ENCODE measurements at regions not wholly inside any gene's neighbourhood (a gene's known extent, or its start where the extent isn't known, plus 50 kb on each side); places are given as distances from the start of the nearest gene placed in this dataset.

DNA sequence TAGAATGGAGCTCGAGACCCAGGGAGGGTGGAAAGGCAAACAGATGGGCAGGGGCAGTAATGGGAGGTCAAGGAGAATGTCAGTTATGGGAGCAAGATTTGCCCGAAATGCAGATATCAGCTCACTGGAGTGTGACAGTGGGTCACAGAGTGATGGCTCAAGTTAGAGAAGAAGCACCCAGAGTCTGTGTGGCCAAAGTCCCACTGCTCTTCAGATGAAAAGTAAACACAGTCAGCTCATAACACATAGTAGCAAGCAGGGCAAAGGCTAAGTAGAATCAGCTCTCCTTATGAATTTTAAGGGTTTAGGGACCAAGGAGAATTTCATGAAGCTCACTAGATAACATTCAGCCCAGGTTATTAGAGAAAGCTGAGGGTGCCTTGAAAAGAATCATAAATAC lies 264.9 kb upstream of the MON1B start:
- DNase-seq = no peak

DNA sequence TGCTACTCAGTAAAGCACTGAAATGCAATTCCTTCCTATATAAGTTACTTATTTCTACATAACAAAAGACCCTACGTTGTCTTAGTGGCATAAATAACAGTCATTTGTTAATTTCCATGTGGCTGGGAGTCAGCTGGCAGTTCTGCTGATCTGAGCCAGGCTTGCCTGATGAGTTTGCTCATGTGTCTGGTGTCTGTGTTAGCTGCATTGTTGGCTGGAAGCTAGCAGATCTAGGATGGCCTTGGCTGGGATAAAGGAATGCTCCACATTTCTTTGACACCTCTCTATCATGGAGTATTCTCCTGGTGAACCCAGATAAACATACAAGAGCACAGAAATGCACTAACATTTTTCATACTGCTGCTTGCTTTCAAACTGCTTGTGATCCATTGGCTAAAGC lies 264.4 kb upstream of the MON1B start:
- no peak for DNase-seq

DNA sequence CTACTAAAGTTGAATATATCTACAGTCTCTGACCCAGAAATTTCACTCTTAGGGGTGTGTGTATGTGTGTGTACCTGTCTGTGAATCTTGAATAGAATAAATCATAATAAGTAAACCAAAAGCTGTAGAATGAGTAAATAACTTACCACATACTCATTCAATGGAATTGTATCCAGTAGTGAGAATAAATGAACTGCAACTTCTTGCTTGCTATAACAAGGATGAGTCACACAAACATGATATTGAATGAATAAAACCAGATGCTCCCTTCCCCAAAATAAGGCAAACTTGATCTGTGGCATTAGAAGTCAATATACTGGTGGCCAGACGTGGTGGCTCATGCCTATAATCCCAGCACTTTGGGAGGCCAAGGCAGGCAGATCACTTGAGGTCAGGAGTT lies 259.8 kb upstream of the MON1B start:
- DNase-seq = no peak

DNA sequence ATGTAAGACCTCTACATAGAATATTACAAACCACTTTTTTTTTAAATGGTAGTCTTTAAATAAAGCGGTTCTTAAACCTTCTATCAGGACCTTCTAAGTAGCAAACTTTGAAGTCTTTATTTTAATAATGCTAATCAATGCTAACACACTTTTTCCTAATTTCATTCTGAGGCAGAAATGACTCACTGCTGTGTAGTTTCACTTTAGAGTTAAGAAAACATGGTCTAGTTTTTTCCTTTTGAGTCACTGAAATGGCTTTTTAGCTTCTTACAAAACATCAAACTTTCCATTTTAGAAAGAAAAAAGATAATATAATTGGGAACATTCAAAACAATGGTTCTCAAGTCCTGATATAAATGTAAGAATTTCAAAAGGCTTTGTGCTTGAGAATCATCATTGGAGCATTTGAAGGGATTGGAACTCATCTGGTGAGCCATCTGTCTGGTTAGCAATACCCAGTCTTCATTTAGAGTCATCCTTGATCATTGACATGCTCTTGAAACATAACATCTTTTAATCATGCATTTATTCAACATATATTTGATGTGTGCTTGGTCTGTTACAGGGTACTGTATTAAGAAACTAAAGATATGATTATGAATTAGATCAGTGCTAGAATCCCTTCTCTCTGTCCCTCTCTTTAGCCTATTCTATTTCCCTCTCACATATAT lies 258.3 kb upstream of the MON1B start:
- DNase-seq = no peak

DNA sequence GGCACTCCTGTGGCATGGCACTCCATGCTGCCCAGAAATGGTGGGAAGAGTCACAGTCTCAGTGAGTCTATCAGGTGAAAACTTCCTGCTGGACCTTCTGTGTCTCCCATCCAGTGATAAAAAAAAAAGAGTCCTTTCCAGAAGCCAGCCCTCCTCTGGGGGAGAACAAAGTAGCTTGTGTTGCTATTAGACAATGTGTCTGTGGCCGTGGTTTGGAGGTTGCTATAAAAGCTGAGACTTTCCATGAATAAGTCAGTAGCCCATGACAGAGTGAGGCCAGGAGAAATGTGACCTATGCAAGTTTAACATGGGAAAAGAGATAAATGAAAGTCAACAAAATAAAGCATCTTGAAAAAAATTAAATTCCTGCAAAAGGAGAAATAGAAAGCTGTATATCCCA lies 250.7 kb upstream of the MON1B start:
- no peak for DNase-seq

DNA sequence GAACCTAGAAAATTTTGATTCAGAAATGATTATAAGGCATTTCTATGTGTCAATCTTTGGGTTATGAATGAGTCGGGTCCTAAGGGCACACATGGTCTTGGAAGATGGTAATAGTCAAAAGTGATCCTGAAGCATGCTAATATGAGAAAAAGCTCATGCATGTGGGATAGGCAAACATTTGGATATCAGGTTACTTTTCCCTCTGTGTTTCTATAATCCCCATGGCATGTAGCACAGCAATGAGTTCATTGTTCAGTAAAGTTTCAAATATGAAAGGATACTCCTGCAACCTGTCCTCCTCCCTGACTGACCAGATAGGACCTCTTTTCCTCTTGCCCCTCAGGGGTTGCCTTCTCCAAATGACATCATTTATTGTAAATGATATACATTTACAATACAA lies 249.9 kb upstream of the MON1B start:
- DNase-seq = no peak

DNA sequence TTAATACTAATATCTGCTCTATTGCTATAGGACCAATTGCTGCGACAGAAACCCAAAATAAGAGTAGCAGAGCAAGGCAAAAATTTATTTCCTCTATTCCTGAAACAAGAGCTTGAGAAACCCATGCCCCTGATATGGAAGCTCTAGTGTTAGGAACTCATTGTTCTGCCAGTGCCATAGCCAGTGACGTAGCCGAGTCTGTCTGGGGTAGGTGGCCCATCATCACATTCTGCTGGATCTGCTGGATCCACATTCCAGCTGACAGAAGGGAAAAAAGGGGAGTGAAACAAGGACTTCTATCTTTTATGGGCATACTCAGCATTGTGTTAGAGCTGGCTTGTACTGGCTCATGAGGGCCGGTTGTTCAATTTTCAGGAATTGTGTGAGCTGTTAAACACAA lies 248.9 kb upstream of the MON1B start:
- DNase-seq = no peak

DNA sequence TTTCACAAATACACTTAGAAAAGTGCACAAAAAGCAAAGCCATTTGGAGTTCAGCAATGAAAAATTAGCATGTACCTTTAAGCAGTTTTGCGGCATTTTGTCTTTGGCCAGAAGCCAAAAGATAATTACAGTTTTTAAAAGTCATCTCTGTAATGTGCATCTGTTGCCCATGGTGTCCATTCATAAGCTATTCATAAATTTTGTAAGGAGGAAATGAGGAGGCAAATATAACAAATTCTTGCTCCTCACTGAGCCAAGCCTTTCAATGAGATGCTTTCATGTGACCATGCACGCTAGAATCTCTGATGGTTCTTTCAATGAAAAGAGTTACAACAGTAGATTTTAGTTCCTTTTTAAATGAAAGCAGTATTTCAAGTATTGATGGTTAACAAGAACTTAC lies 247.1 kb upstream of the MON1B start:
- DNase-seq = no peak

DNA sequence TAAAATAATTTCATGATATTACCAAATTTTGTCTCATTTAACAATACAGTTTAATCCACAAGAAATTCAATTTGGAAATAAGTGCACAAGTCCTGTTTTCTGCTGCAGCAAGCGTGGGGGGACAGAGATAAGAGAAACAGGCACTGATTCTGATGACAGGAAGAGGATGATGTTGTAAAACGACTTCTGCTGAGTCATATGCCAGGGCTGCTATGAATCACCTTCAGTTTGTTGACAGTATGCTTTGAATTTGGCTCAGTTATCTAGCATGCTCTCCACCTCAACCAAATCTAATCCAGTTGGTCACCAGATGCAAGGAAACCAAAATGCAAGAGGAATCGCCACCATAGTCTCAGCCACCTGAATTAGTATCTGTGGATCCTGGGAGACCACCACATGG lies 244.1 kb upstream of the MON1B start:
- no peak for DNase-seq

DNA sequence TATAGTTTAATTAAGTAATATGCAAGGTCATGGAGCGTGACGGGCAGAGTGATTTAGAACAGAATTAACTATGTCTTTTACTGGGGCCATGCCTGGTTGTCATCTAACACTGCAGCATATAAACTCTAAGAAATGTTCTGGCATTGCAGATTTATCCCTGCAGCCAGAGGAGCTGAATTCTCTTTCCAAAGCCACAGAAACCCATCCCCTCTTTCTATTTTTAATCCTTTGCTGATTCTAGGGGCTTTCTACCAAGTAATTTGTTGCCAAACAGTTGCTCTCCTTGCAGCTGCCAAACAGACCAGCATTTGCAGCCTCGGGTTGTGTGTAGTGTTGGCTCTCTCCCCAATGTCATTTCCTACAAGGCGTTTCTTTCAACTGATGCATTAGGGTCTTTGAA lies 243.2 kb upstream of the MON1B start:
- DNase-seq = no peak

DNA sequence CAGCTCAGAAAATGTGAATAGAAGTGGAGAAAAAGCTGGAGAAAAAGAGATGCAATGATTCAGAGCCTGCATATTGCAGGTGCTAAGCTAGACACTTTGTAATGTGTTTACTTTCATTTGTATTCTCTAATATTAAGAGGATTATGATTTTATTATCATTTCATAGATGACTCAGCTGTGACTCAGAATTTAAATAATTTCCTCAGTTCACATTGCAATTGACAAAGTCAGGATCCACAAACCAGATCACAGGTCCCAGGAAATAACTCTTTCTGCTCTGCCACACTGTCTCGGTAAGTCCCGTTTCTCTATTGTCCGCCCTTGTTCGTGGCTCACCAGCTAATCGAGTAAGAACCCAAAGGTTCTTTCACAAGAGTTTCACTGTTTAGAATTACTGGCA lies 235.4 kb upstream of the MON1B start:
- DNase-seq = no peak

DNA sequence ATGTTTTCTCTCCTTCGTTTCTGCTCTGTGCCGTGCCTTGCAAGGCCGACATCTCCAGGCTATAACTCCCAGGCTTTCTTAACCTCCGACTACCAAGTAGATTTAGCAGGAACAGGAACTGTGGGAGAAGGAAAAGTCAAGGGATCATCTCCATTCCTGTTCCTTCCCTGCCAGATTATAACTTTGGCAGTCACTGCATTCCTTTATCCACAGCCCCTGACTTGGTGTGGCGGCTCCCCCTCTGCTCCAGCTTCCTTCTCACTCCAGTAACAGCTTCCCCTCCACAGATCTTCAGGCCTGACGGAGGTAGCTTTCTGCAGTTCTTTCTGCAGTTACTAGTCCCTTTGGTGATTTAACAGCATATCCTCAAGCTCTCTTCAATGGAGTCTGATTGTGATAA lies 234.6 kb upstream of the MON1B start:
- no peak for DNase-seq

DNA sequence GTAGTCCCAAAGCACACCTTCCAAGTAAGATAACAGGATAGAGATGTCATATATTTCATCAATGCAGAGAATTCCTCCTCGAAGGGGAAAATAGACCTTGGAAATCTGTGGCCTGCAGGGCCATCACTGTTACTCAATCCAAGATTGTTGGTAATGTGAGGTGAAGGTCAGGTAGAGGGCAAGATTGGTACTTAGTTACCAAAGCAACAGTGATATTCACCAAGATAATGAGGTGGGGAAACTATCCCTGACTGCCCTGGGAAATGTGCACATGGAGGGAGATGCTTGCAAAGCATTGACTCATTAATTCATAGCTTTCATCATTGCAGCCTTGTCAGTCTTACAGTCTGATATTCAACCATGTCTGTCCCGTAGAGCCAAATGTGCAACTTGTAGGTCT lies 234.1 kb upstream of the MON1B start:
- no peak for DNase-seq

DNA sequence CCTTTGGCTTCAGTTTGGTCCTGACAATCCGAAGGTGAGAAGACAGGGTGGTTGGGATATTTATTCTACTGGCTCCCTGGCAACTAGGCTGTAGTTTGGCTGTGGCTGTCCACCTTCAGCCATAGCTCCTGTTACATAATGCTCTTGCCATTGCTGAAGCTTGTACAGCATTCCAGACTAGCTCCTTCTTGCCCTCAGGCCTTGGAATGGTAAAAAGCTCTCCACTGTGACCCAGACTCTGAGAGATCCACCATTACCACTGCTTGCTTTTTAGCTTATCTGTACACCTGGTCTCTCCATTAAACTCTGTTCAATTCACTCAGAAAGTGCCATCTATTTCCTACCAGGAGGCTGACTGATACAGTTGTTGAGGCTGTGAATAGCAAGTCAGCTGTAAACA lies 231.8 kb upstream of the MON1B start:
- no peak for DNase-seq

DNA sequence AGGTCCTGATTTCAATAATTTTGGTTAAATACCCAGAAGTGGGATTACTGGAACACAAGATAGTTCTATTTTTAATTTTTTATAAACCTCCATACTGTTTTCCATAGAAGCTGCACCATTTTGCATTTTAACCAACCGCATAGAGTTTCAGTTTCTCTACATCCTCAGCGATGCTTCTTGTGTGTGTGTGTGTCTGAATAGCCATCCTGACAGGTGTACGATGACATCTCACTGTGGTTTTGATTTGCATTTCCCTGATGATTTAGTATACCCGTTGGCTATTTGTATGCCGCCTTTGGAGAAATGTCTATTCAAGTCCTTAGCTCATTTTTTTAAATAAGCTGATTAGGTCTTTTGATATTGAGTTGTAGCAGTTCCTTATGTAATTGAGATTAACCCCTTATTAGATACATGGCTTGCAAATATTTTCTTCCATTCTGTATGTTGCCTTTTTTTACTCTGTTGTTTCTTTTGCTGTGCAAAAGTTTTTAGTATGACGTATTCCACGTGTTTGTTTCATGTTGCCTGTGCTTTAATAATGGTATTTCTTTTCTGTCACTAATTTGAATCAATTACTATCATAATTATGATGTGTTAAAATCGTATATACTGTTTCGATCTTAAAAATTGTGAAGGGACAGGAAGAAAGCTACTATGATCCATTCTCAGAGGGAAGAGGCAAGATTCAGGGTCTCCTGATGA lies 227.2 kb upstream of the MON1B start:
- no peak for DNase-seq

DNA sequence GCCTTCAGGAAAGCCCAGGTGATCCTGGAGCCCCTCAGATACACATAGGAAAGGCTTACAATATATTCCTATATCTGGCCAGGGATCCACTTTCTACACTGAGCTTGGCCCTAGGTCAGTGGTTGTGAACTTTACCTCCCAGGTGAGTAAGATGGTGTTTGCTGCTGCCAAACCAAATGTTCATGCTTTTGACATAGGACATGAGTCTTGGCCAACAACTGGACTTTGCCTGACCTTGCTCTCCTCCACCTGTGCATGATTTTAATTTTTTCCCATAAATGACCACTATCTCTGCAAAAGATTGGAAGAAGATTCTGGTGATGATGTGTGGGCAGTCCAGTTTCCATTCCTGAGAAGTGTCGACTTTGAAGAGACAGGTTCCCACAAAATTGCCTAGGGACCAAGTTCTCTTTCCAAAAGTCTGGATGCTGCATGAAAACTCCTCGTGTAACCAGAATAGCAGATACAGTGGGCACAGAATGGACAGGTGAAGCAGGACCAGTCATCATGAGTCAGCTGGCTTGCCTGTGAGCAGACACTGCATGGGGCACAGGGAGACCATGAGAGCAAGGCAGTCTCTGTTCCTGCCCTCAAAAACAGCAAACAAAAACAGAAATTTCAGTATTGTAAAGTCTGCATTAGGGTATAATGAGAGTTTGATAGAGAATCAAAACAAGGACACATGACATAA lies 226.4 kb upstream of the MON1B start:
- no peak for DNase-seq

DNA sequence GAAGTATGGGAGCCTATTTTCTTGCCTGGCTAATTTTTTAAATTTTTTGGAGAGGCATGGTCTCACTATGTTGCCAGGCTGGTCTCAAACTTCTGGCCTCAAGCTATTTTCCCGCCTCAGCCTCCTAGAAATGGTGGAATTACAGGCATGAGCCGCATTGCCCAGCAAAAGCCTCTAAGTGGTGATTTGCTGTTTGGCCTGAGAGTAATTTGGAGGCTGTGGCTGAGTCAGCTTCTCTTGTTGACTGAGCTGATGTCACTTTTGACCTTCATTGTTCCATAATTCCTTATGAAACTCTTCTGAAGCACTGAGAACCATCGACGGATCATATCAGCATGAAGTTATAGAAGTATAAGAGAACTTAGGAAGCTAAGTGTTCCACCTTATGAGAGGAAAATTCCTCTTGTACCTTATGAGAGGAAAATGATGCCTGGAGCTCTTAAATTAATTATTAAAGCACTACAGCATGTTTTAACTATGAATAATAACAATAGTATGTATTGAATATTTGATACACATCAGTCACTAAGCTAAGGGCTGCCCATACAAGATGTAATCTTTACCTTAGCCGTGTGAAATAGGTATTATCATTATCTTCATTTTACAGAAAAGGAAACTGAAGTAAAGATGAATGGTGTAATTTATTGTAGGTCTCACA lies 220.8 kb upstream of the MON1B start:
- no peak for DNase-seq

DNA sequence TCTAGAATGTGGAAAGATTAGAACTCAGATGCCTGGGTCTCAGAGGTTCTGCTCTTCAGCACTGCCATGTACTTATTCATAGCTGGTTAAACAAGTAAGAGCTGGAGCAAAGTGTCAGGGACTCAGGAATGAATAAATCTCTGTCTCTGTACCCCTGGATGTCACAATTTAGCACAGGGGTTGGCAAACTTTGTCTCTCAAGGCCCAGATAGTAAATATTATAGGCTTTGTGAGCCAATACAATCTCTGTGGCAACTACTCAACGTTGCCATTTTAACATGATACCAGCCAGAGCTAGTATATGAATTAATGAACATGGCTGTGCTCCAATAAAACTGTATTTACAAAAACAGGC lies 220.3 kb upstream of the MON1B start:
- DNase-seq = no peak

DNA sequence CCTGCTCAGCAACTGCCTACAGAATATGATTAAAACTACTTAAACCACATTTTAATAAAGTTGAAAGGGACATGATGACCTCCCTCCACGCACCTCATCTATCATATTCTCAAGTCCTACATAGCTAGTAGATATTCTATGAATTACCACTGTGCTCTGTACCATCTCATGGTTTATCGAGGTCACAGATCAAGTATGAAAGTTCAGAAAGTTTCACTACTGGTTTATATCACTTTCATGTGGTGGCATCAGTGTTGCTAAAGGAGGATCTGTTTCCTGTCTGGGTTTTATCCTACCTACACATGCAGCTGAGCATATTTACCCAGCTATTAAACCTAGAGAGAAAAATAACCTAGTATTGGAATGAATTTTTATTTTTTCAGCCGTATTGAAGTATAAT lies 214.9 kb upstream of the MON1B start:
- DNase-seq = no peak

DNA sequence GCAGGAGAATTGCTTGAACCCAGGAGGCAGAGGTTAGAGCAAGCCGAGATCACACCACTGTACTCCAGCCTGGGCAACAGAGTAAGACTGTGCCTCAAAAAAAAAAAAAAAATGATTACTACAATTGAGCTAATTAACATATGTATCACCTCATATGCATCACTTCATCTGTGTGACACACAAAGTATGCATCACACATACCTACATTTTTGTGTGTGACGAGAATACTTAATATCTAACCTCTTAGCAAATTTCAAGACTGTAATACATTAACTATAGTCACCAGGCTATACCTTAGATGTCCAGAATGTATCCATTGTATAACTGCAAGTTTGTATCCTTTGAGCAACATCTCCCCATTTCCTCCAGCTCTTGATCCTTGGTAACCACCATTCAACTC lies 214.2 kb upstream of the MON1B start:
- DNase-seq = no peak

DNA sequence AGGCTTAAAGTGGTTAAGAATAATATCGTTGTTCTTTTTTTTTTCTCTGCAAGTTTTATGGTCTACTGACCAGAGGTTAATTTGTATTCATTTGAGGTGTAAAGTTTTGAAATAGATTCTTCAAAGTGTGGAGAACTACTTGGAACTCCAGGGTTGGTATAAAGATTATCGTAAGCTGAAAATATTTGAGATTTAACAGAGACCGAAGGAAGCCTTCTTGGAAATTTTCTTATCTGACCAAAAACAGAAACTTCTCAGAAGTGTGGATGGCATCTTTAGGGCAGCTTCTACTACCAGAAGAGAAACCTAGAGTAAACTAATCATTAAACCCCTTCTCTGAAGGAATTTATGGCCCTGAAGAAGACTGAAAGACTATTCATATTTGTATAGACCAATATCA lies 206.8 kb upstream of the MON1B start:
- DNase-seq = no peak

DNA sequence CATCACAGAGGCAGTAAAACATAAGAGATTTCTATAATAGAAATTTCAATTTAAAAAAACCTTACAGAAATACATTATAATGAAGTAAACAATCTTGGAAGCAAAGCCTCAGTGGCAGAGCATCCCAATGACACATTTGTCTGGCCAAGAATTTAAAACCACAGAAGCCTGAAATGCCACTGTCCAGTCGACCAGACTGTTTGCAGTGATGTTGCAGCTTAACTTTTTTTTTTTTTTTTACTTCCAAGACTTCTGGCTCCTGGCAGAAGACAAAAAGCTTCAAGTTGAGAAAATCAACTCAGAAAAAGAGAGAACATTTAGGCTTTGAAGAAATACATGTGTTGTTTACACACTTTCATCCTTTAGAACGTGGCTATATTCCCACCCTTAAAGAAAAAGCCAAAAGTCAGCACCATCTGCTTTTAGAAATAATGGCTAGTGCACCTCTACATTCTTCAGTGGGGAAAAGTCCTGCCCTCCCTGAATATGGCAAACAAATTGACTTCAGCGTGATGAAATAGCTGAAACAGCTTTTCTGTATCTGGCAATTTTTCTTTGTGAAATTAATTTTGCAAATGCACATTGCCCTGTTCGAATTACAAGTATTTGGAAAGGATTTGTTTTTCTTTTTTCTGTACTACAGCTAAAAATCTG lies 205.5 kb upstream of the MON1B start:
- DNase-seq = no peak

DNA sequence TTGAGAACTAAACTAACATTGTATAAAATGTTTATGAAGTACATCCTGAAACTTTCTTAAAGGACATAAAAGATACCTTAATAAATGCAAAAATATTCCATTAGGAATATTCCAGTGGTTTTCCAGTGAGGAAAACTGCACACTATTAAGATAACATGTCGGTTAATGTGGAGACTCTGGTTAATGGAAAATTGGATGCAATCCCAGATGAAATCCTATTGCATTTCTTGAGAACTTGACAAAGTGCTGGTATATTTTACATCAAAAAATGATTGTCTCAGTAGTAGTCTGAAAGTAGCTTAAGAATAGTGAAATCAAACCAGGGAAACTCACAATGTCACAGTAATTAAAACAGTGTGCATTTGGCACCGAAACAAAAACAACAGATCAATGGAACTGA lies 202.5 kb upstream of the MON1B start:
- DNase-seq = no peak

DNA sequence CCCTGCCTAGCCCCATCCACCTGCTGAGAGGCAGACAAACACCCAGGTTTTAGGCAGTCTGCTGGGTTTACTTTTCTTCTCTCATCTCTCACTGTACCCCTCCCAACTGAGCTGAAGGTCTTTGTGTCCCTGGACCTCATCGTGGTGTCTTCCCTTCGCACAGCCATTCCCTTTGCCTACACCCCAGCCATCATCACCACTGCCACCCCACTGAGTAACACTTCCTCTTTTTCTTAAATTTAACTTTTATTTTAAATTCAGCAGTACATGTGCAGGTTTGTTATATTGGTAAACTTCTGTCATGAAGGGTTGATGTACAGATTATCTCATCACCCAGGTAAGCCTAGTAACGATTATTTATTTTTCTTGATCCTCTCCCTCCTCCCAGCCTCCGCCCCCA lies 188.3 kb upstream of the MON1B start:
- DNase-seq = no peak

All from CD4-positive, alpha-beta T cell treated with Interleukin-15 for 1 hour (primary cell).